ENCODE measurements at regions not wholly inside any gene's neighbourhood (a gene's known extent, or its start where the extent isn't known, plus 50 kb on each side); places are given as distances from the start of the nearest gene placed in this dataset.

GRCh38 chr12:19692566-19692965 lies 253.3 kb downstream of the AEBP2 start:
- DNase-seq (ENCODE audit: low read depth, low spot score) = no peak
- ChIA-PET POLR2A (no interaction called here), CTCF (no interaction called here)
- no peak for TF ChIP-seq CTCF (IDR thresholded peaks at IDR 0.05; ENCODE audit: insufficient read depth, low read length, missing control alignments)
- H3K4me3 ChIP-seq (ENCODE audit: low read depth, low read length) = no peak overlapping the region

- no peak overlapping the region for H3K4me3 ChIP-seq (ENCODE audit: low read depth, low read length)
- ChIA-PET CTCF (interaction anchor here (0.6 kb wide), 1 partner anchor 10 kb away, joined by 3 read pairs; no protein-coding TSS in a partner anchor), POLR2A (no interaction called here)
- DNase-seq (ENCODE audit: low read depth, low spot score) = no peak
- TF ChIP-seq CTCF (IDR thresholded peaks at IDR 0.05; ENCODE audit: insufficient read depth, low read length, missing control alignments) = no peak
Observed at GRCh38 chr12:19694627-19695026, 255.3 kb downstream of the AEBP2 start.

DNA sequence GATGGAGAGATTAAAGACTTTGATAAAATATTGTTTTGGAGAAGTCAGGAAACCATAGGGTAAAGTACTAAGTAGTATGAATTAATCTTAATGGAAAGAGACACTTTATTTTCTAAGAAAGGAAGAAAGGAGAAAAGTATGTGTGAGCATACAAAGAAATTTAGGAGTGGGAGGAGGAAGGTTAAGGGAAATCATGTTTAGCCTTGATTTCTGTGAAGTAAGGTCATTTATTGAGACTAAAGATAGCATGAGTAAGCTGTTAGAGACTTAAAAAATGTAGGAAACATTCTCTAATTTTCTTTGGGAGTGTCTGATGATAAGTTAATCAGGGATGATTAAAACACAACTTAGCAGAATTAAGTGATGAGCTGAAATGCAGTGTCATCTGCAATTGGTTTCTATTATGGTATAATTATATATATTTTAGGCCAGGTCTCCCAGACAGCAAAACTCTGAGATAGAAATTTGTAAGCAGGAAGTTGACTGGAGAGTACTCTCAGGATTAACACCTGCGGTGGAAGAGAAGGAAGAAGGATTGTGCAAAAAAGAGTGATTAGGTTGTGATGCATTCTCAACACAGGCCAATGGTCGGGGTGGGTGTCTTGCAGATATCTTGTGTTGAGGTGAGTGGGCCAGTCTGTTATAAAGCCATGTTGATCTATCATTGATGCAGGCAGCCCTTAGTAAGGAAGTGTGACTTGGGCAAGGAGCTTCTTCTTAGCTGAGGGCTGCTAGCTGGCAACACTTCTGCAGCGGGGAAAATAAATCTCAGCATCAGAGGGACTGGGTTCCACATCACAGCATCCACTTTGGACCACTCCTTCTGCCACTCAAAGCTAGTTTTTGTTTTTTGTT lies 256.2 kb downstream of the AEBP2 start:
- POLR2A ChIA-PET = no interaction called here
- no peak for TF ChIP-seq CTCF (IDR thresholded peaks at IDR 0.05; ENCODE audit: insufficient read depth, low read length, missing control alignments)
- CTCF ChIA-PET = interaction anchor here (0.6 to 1.1 kb wide), 2 partner anchors 16 to 44 kb away, joined by 3 read pairs; no protein-coding TSS in a partner anchor
- H3K4me3 ChIP-seq (ENCODE audit: low read depth, low read length) = no peak overlapping the region
- DNase-seq (ENCODE audit: low read depth, low spot score) = no peak

DNA sequence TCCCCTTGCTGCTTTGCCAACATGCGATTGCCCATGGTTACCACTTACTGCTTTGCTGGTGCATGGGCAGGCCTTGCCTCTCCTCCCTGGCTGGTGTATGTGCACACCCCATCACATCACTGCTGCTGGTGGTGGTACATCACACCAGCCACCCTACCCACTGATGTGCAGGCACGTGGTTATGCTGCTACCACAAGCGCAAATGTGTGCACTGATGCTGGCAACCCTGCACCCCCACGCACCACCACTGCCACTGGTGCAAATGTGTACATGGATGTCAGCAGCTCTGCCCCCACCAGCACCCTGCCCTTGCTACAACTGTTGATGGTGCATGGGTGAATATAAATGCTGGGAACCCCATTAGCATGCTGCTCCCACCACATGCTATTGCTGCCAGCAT lies 261.7 kb downstream of the AEBP2 start:
- CTCF ChIA-PET = no interaction called here
- H3K4me3 ChIP-seq (ENCODE audit: low read depth, low read length) = no peak overlapping the region
- no peak for TF ChIP-seq CTCF (IDR thresholded peaks at IDR 0.05; ENCODE audit: insufficient read depth, low read length, missing control alignments)
- no peak for DNase-seq (ENCODE audit: low read depth, low spot score)
- POLR2A ChIA-PET = no interaction called here

DNA sequence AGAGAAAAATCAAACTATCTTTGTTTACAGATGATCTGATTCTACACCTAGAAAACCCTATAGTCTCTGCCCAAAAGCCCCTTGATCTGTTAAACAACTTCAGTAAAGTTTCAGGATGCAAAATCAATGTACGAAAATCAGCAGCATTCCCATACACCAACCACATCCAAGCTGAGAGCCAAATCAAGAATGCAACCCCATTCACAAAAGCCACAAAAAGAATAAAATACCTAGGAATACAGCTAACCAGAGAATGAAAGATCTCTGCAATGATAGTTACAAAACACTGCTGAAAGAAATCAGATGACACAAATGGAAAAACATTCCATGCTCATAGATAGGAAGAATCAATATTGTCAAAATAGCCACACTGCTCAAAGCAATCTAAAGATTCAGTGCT lies 265.7 kb downstream of the AEBP2 start:
- POLR2A ChIA-PET = no interaction called here
- DNase-seq (ENCODE audit: low read depth, low spot score) = no peak
- H3K4me3 ChIP-seq (ENCODE audit: low read depth, low read length) = no peak overlapping the region
- TF ChIP-seq CTCF (IDR thresholded peaks at IDR 0.05; ENCODE audit: insufficient read depth, low read length, missing control alignments) = no peak
- CTCF ChIA-PET = interaction anchor here (0.7 kb wide), 1 partner anchor 11 kb away, joined by 3 read pairs; no protein-coding TSS in a partner anchor

DNA sequence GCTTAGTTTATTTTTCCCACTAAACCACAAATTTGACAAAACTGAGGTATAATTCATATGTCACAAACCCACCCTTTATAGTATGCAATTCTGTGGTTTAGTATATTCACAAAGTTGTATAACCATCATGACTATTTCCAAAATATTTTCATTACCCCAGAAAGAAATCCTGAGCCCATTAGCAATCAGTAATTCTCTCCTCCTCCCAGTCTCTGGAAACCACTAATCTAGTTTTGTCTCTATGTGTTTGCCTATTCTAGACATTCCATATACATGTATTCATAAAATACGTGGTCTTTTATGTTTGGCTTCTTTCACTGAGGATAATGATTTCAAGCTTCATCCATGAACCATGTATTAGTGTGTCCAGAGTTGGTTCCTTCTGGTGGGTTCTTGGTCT lies 267.6 kb downstream of the AEBP2 start:
- no peak overlapping the region for H3K4me3 ChIP-seq (ENCODE audit: low read depth, low read length)
- ChIA-PET POLR2A (interaction anchor here (1.2 kb wide), 1 partner anchor 53 kb away, joined by 4 read pairs; no protein-coding TSS in a partner anchor), CTCF (interaction anchor here (1.1 kb wide), 1 partner anchor 32 kb away, joined by 5 read pairs; no protein-coding TSS in a partner anchor)
- no peak for DNase-seq (ENCODE audit: low read depth, low spot score)
- TF ChIP-seq CTCF (IDR thresholded peaks at IDR 0.05; ENCODE audit: insufficient read depth, low read length, missing control alignments) = no peak
